RWPE2 (cell line): ENCODE measurements at regions not wholly inside any gene's neighbourhood (a gene's known extent, or its start where the extent isn't known, plus 50 kb on each side); places are given as distances from the start of the nearest gene placed in this dataset.
"Not testable (repeated sequence)": the region's sequence is repeated elsewhere in the genome, so short reads cannot be mapped to it uniquely, and the experiment has no call there.

Experiments
- ATAC-seq: fragments of 200-7000 bp; cut with Tn5 transposase; 3 replicates; pipeline ENCODE4 v1.9.1; 2021; ENCODE audit warnings: low read depth
- DNase-seq: peaks from one replicate; pipeline ENCODE4 v3.0.0-alpha.2; 2020; ENCODE audit warnings: low spot score
- H3K27ac ChIP-seq: fragments of 450-650 bp; 2 replicates; pipeline ENCODE4 v1.5.1; 2017; ENCODE audit warnings: mild to moderate bottlenecking; ENCODE audit not compliant: poor library complexity, severe bottlenecking
- H3K27me3 ChIP-seq: fragments of 250-450 bp; sonication (Bioruptor Pico); 2 replicates; pipeline ENCODE4 v1.5.1; 2021; ENCODE audit warnings: mild to moderate bottlenecking, moderate library complexity; ENCODE audit not compliant: insufficient read depth, poor library complexity, severe bottlenecking
- H3K36me3 ChIP-seq: fragments of 250-450 bp; sonication (Bioruptor Pico); 2 replicates; pipeline ENCODE4 v1.5.1; 2020; ENCODE audit warnings: low read depth, mild to moderate bottlenecking, moderate library complexity
- H3K4me1 ChIP-seq: fragments of 250-450 bp; sonication (Bioruptor Pico); 2 replicates; pipeline ENCODE4 v1.5.1; 2021; ENCODE audit warnings: mild to moderate bottlenecking, moderate library complexity; ENCODE audit not compliant: insufficient read depth, poor library complexity, severe bottlenecking
- H3K4me3 ChIP-seq: fragments of 250-450 bp; sonication (Bioruptor Pico); 2 replicates; pipeline ENCODE4 v1.5.1; 2021; ENCODE audit warnings: mild to moderate bottlenecking, moderate library complexity; ENCODE audit not compliant: severe bottlenecking
- H3K9me3 ChIP-seq: fragments of 250-450 bp; sonication (Bioruptor Pico); 2 replicates; pipeline ENCODE4 v1.5.1; 2021; ENCODE audit warnings: mild to moderate bottlenecking, moderate library complexity; ENCODE audit not compliant: severe bottlenecking
- TF ChIP-seq, protein P1 (sequence below): fragments of 450-650 bp; IDR thresholded peaks from one replicate; pipeline ENCODE4 v1.5.1; 2017; ENCODE audit warnings: mild to moderate bottlenecking, moderate library complexity; ENCODE audit not compliant: poor library complexity, severe bottlenecking

DNA sequence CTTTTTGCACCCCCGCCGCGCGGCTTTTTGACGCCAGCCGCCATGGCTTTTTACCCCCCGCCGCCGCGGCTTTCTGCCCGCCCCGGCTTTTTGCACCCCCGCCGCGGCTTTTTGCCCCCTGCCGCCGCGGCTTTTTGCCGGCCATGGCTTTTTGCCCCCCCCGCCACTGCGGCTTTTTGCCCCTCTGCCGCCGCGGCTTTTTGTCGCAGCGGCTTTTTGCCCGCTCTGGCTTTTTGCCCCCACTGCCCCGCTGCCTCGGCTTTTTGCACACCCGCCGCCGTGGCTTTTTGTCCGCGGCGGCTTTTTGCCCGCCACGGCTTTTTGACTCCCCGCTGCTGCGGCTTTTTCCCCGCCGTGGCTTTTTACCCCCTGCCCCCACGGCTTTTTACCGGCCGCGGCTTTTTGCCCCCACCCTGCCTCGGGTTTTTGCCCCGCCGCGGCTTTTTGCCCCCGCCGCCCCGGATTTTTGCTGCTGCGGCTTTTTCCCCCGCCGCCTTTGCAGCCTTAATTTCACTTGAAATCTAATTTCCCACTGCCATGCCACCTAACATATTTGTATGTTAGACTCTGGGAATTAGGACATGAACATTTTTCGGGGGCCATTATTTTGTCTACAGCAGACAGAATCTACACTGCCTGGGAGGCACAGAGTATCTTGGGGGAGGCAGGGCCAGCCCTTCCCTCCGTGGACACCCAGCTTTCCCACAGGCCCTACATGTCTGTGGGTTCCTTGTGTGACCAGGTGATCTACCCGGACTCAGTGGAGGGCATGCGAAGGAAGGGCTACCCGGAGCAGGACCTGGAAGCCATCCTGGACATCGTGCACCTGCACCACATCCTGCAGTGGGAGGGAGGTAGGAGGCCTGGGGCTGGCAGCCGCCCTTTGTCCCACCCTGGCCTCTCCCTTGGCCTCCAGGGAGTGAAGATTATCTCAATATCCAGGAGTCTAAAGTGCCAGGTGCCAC is 3031.0 kb upstream of the TEKT4 start:
- no peak overlapping the region for H3K4me3 ChIP-seq
- H3K27ac ChIP-seq, result no peak overlapping the region
- no peak for ATAC-seq
- no peaks in the 10 kb centered on the region for H3K36me3 ChIP-seq
- no peaks in the 10 kb centered on the region for H3K9me3 ChIP-seq
- H3K4me1 ChIP-seq, result no peaks in the 10 kb centered on the region
- H3K27me3 ChIP-seq, result peaks cover 24% of the 10 kb centered on the region
- TF ChIP-seq, protein P1, sequence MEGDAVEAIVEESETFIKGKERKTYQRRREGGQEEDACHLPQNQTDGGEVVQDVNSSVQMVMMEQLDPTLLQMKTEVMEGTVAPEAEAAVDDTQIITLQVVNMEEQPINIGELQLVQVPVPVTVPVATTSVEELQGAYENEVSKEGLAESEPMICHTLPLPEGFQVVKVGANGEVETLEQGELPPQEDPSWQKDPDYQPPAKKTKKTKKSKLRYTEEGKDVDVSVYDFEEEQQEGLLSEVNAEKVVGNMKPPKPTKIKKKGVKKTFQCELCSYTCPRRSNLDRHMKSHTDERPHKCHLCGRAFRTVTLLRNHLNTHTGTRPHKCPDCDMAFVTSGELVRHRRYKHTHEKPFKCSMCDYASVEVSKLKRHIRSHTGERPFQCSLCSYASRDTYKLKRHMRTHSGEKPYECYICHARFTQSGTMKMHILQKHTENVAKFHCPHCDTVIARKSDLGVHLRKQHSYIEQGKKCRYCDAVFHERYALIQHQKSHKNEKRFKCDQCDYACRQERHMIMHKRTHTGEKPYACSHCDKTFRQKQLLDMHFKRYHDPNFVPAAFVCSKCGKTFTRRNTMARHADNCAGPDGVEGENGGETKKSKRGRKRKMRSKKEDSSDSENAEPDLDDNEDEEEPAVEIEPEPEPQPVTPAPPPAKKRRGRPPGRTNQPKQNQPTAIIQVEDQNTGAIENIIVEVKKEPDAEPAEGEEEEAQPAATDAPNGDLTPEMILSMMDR, result no peak
- DNase-seq, result no peak

DNA sequence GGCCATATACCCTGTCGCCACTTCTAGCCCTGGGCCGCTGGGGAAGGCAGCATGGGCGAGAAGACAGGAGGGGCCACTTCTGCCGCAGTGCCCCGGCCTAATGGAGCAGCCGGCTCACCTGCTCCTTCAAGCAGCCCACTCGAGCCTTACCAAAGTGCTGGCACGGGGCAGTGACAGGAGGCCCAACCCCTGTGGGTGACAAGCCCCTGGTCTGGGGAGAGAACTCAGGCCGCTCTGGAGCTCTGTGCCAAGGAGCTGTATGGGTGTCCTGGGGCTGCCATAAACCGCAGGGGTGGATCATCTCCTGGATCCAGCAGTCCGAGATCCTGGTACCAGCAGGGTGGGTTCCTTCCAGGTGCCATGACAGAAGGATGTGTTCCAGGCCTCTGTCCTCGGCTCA is 3029.0 kb upstream of the TEKT4 start:
- H3K4me3 ChIP-seq, H3K9me3 ChIP-seq, ATAC-seq, H3K27ac ChIP-seq, H3K4me1 ChIP-seq, DNase-seq, H3K36me3 ChIP-seq: not testable (repeated sequence)
- H3K27me3 ChIP-seq, result peaks cover 24% of the 10 kb centered on the region

DNA sequence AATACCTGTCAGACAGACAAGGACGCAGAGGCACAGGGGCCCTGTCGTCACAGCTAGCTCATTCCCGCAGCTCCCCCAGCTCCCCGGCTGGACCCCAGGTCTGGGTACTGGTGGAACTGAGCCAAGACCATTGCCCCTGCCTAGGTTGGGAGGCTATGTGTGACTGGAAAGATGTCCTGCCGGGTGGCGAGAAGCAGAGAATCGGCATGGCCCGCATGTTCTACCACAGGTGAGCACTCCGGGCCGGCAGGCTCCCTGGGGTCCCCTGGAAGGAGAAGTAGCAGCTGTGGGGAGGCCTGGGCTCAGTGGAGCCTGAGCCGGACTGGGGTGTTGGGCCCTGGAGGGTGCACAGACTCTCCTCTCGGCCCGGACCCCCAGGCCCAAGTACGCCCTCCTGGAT is 3028.3 kb upstream of the TEKT4 start:
- peaks cover 24% of the 10 kb centered on the region for H3K27me3 ChIP-seq
- H3K4me1 ChIP-seq, H3K9me3 ChIP-seq, DNase-seq, H3K36me3 ChIP-seq, H3K27ac ChIP-seq, H3K4me3 ChIP-seq, ATAC-seq: not testable (repeated sequence)

DNA sequence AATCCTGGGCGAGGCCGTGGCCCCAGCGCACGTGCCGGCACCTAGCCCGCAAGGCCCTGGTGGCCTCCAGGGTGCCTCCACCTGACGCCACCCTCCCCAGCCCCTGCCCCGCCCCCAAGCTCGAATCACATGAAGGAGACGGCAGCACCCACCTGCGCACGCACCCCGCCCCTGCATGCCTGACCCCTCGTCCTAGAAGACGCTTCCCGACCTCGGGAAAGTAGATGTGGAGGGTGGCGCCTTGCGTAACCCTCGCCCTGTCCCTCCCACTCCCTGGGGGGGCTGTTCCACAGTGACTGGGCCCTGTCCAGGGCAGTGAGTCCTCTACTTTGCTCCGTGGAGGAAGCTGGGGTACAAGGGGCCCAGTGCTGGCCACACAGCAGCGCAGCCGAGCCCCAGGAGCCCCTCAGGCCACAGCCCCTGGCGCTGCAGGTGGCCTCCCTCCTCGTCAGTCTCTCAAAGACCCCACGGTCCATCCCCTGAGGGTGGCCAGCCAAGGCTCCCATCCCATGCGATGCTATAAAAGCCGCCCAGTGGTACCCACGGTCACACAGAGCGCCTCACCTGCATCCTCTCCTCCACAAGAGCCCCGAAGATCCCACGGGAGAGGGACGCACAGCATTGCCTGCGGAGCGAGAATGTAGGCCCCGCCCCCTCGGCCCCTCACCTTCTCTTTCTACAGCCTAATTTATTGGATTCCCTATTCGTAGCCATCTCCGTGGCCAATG is 3027.3 kb upstream of the TEKT4 start:
- H3K4me1 ChIP-seq, H3K27ac ChIP-seq, H3K9me3 ChIP-seq, H3K36me3 ChIP-seq, ATAC-seq, DNase-seq, H3K4me3 ChIP-seq: not testable (repeated sequence)
- peaks cover 24% of the 10 kb centered on the region for H3K27me3 ChIP-seq

DNA sequence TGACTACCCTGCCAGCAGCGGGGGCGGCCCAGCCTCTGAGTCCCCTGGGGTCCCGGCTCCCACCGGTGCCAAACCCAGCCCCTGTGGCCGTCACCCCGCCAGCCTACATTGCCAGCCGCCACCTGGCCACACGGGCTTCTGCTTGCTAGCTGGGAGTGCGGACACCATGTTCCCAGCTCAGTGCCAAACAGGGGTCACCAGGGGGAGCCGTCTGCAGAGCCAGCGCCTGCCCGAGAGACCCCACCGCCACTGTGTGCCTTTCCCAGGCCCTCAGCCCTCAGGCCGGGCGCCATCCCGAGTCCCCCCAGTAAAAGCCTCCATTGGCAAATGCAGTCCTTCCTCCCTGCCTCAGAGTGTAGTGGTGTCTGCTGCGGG is 3026.8 kb upstream of the TEKT4 start:
- H3K4me1 ChIP-seq, H3K27ac ChIP-seq, H3K36me3 ChIP-seq, H3K9me3 ChIP-seq, ATAC-seq, H3K4me3 ChIP-seq, DNase-seq: not testable (repeated sequence)
- peaks cover 24% of the 10 kb centered on the region for H3K27me3 ChIP-seq

DNA sequence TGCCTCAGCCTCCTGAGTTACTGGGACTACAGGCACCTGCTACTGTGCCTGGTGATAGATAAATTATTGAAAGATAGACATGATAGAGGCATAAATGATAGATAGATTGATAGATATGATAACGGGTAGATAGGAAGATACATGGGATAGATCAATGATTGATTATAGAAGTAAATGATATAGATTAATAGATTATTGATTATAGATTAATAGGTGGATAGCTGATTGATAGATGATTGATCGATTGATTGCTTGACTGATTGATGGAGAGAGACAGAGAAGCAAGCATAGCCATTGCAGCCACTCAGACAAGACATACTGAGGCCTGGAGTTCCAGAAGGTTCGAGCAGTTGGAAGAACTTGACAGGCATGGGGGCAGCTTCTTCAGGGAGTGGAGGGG is 3024.8 kb upstream of the TEKT4 start:
- H3K4me1 ChIP-seq, DNase-seq, H3K36me3 ChIP-seq, H3K27me3 ChIP-seq, ATAC-seq, H3K27ac ChIP-seq, H3K9me3 ChIP-seq, H3K4me3 ChIP-seq: not testable (repeated sequence)

DNA sequence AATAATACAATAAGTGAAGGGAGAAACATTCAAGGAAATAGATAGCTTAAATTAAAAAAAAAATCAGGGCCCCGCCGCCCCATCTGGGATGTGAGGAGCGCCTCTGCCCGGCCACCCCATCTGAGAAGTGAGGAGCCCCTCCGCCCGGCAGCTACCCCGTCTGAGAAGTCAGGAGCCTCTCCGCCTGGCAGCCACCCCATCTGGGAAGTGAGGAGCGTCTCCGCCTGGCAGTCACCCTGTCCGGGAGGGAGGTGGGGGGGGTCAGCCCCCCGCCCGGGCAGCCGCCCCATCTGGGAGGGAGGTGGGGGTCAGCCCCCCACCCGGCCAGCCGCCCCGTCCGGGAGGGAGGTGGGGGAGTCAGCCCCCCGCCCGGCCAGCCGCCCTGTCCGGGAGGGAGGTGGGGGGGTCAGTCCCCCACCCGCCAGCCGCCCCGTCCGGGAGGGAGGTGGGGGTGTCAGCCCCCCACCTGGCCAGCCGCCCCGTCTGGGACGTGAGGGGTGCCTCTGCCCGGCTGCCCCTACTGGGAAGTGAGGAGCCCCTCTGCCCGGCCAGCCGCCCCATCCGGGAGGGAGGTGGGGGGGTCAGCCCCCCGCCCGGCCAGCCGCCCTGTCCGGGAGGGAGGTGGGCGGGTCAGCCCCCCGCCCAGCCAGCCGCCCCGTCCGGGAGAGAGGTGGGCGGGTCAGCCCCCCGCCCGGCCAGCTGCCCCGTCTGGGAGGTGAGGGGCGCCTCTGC is 3019.4 kb upstream of the TEKT4 start:
- not testable (repeated sequence) for H3K27ac ChIP-seq, ATAC-seq, H3K9me3 ChIP-seq, DNase-seq, H3K36me3 ChIP-seq, H3K4me1 ChIP-seq, H3K27me3 ChIP-seq, H3K4me3 ChIP-seq

DNA sequence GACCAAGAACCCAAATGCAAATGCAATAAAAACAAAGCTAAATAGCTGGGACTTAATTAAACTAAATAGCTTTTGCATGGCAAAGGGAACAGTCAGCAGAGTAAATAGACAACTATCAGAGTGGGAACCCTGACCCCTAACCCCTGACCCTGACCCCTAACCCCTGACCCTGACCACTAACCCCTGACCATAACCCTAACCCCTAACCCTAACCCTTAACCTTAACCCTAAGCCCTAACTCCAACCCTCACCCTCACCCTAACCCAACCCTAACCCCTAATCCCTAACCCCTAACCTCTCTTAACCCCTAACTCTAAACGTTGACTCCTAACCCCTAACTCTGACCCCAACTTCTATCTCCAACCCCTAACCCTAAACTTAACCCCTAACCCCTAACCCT is 3014.3 kb upstream of the TEKT4 start:
- not testable (repeated sequence) for H3K27me3 ChIP-seq, H3K9me3 ChIP-seq, ATAC-seq, DNase-seq, H3K4me1 ChIP-seq, H3K4me3 ChIP-seq, H3K27ac ChIP-seq, H3K36me3 ChIP-seq

DNA sequence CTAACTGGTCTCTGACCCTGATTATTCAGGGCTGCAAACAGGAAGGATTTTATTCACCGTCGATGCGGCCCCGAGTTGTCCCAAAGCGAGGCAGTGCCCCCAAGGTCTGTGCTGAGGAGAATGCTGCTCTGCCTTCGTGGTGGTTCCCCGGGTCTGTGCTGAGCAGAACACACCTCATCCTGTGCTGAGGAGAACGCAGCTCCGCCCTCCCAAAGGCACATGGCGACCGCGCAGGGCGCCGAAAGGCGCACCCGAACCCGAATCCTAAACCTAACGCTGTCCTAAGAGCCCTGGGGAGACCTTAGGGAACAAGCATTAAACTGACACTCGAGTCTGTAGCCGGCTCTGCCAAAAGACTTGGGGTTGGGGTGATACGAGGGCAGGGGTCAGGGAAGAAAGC is 3013.5 kb upstream of the TEKT4 start:
- not testable (repeated sequence) for H3K36me3 ChIP-seq, ATAC-seq, H3K4me1 ChIP-seq, H3K27me3 ChIP-seq, H3K9me3 ChIP-seq, DNase-seq, H3K27ac ChIP-seq, H3K4me3 ChIP-seq

DNA sequence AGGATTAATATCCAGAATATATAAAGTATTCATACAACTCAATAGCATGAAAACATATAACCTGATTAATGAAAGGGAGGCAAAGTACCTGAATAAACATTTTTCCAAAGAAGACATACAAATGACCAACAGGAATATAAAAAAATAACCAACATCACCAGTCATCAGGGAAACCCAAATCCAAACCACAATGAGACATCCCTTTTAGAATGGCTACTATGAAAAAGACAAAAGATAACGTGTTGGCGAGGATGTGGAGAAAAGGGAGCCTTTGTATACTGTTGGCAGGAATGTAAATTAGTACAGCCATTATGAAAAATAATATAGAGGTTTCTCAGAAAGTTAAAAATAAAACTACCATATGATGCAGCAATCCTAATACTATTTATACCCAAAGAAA is 2999.5 kb upstream of the TEKT4 start:
- H3K4me3 ChIP-seq, DNase-seq, H3K9me3 ChIP-seq, H3K27ac ChIP-seq, ATAC-seq, H3K27me3 ChIP-seq, H3K4me1 ChIP-seq, H3K36me3 ChIP-seq: not testable (repeated sequence)
